GM12872 (cell line): ENCODE measurements at regions not wholly inside any gene's neighbourhood (a gene's known extent, or its start where the extent isn't known, plus 50 kb on each side); places are given as distances from the start of the nearest gene placed in this dataset.

ENCODE experiments used
- TF ChIP-seq, protein P1 (sequence below): IDR thresholded peaks from 3 replicates; pipeline ENCODE4 v1.5.1; 2011; ENCODE audit warnings: low read depth, mild to moderate bottlenecking, low read length, moderate library complexity; ENCODE audit not compliant: insufficient read depth

DNA sequence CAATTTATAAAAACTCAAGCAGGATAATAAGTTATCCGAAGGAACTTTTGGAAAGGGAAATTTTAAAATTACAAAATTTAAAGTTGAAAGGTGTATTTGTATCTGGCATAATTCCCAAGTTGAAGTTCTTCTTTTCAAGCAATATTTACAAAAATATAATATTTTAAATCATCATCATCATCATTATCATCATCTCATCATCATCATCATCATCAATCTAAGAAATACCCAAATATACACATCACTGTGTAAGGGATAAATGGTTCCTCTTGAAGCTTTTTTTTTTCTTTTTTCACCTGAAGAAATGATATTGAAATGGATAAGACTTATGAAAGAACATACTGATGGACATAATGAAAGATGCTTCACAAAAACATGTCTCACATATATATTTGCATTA is 254.9 kb upstream of the ARRDC3 start:
- TF ChIP-seq, protein P1, sequence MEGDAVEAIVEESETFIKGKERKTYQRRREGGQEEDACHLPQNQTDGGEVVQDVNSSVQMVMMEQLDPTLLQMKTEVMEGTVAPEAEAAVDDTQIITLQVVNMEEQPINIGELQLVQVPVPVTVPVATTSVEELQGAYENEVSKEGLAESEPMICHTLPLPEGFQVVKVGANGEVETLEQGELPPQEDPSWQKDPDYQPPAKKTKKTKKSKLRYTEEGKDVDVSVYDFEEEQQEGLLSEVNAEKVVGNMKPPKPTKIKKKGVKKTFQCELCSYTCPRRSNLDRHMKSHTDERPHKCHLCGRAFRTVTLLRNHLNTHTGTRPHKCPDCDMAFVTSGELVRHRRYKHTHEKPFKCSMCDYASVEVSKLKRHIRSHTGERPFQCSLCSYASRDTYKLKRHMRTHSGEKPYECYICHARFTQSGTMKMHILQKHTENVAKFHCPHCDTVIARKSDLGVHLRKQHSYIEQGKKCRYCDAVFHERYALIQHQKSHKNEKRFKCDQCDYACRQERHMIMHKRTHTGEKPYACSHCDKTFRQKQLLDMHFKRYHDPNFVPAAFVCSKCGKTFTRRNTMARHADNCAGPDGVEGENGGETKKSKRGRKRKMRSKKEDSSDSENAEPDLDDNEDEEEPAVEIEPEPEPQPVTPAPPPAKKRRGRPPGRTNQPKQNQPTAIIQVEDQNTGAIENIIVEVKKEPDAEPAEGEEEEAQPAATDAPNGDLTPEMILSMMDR, result no peak

DNA sequence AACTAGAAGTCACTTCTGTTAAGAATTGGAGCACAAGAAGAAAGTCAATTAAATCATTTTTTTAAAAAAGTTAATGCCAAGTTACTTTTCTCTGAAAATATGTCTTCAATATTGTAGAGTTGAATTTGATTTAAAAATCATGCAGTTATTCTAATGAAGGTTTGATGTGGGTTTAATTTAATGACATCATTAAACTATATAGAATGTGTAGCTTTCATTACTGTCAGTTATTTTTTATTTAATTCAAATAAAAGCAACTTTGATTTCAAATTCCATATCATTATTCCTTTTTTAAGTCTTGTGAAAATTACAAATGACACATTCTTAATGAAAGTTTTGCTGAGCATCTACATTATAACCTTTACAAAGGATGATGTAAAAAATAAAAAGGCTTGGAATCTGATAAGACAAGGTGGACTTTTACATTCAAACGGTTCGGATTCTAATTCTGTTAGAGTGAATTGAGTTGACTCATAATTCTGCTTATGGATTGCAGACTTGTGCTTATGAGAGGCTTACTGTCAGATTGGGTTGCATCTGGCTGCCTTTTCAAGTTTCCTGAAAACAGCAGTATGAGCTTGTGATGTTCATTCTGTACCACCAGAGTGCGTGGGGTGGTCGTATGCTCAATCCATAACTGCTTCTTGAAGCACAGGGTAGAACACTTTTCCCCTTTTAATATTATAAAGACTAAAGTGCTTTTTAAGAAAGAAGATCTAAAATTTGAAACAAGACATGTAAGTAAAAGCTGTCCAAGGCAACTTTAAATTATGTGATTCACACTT is 253.0 kb upstream of the ARRDC3 start:
- TF ChIP-seq, protein P1, result no peak

DNA sequence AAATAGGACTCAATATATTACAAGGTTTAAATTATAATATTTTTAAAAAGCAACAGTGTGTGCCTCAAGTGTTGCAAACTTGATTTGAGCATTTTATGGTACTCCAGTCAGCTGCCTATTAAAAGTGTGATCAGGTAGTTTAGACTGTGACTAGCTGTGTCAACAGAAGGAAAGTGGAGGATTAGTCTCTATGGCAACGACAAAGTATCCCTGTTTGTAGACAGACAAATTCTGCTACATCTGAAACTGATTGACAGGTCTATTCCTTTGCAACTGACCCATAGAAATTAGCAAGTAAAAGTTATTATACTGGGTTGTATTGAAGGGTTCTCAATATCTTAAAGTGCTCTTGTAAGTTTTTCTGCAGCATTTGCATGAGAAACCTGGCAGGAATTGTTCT is 249.8 kb upstream of the ARRDC3 start:
- TF ChIP-seq, protein P1, result no peak

DNA sequence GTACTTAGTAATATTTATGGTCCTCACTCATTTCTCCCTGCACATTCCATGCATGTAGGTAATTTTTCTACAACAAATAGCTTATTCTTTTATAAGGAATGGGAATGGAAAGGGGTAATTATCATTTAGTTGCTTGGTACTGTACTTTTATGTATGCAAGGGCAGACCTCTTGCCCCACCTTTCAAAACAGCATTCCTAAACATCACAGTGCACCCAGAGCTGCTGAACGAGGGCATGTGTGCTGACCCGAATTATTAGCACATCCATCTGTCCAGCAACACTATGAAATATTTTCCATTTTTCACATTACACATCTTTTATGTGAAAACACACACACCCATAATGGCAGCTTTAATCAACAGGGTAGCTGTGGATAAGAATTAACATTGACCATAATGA is 228.6 kb upstream of the ARRDC3 start:
- TF ChIP-seq, protein P1, result no peak

DNA sequence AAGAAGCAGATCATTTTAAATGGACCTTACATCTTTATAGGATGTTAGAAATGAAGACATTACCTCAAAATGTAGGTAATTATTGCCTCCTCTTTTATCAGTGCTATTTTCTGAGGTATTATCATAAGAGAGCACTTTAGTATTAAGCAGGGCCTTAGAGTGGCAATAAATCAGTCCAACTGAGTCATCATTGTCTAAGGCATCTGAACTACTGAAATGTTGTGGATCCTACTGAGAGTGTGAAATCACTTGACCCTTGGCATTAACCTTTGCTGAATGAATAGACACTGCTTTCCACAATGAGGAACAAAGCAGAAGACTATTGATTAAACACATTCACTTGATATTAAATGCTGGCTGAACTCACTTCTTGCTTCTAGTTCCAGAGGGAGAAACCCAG is 224.6 kb upstream of the ARRDC3 start:
- TF ChIP-seq, protein P1, result no peak

DNA sequence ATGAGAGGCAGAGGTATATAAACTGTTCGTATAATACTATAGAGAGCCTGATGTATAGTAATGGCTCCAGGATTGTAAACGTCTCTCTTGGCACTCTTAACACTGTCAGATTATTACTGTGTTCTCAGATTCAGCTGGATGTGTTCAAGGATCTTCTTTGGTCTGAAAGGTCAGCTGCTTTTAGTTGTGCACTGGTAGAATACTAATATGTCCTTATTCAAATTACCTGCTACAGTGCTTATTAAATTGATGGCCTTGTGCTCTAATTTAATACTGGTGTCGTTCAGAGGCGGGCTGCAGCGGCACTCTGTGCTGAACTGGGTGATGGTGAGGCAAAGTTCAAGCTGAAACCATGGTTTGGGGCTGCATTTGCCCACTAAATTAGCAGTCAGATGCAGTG is 216.7 kb upstream of the ARRDC3 start:
- TF ChIP-seq, protein P1, result no peak

DNA sequence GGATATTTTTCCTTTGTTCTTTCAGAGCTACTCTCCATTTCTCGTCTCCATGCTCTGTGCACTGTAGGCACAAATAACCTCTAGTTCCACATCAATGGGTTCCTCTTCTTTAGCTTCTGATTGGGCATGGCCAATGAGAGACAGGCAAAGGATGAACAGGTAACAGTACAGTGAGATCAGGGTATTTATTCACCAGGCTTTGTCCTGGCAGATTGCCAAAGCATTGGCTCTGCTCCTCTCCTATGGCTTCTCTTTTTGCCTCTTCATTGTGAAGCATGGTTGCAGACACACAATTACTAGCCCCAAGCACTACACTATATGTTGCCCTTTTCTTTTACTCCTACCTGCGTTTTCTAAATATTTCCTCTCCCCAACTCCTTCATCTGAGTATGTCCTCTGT is 215.1 kb upstream of the ARRDC3 start:
- TF ChIP-seq, protein P1, result no peak
